G401 (cell line): ENCODE measurements at regions not wholly inside any gene's neighbourhood (a gene's known extent, or its start where the extent isn't known, plus 50 kb on each side); places are given as distances from the start of the nearest gene placed in this dataset.
A peak's percentile ranks its signal among the peaks of the same experiment; 100 is the strongest.

Experiments
- DNase-seq: peaks from one replicate; pipeline ENCODE4 v3.0.0-alpha.2; 2015; ENCODE audit warnings: low spot score
- in situ Hi-C: cut with HindIII; loops from 2 replicates; pipeline ENCODE4 v1.10.0; 2016; ENCODE audit warnings: low sequenced_read_pairs, mixed read lengths

GRCh38 chr9:124198948-124199347, 58.8 kb upstream of the NEK6 start:
- in situ Hi-C loops = no loop called here
- DNase-seq = no peak

- in situ Hi-C loops = no loop called here
- DNase-seq = no peak
Observed at GRCh38 chr9:124199474-124199873, 58.3 kb upstream of the NEK6 start.

GRCh38 chr9:124202447-124202971, 55.2 kb upstream of the NEK6 start:
- DNase-seq = no peak
- in situ Hi-C loops = no loop called here

GRCh38 chr9:124205686-124206352, 51.9 kb upstream of the NEK6 start:
- DNase-seq = no peak
- in situ Hi-C loops = no loop called here

DNA sequence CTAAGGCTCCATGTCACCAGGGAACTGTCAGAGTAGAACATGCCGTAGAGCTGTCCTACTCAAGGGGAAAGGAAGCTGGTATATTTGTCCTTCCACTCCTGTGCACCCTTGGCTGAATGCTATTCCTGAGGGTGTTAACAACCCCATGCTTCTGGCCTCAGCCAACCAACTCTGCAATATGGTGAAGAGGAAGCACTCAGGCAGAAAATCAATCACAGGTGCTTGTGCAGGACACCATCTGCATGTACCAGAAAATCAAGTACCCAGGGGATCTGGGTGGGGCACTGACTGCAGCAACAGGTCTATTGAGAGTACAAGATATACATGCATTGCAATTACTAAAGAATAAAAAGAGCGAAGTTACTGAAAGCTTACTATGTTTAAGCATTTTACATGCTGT, 51.4 kb upstream of the NEK6 start:
- peak; percentile 2 for DNase-seq
- in situ Hi-C loops = no loop called here
